NCI-H69 (cell line): ENCODE measurements at regions not wholly inside any gene's neighbourhood (a gene's known extent, or its start where the extent isn't known, plus 50 kb on each side); places are given as distances from the start of the nearest gene placed in this dataset.
"Not testable (repeated sequence)": the region's sequence is repeated elsewhere in the genome, so short reads cannot be mapped to it uniquely, and the experiment has no call there.

Experiments
- DNase-seq: peaks from one replicate; lab custom pipeline; 2025; lab: John Stamatoyannopoulos, UW

DNA sequence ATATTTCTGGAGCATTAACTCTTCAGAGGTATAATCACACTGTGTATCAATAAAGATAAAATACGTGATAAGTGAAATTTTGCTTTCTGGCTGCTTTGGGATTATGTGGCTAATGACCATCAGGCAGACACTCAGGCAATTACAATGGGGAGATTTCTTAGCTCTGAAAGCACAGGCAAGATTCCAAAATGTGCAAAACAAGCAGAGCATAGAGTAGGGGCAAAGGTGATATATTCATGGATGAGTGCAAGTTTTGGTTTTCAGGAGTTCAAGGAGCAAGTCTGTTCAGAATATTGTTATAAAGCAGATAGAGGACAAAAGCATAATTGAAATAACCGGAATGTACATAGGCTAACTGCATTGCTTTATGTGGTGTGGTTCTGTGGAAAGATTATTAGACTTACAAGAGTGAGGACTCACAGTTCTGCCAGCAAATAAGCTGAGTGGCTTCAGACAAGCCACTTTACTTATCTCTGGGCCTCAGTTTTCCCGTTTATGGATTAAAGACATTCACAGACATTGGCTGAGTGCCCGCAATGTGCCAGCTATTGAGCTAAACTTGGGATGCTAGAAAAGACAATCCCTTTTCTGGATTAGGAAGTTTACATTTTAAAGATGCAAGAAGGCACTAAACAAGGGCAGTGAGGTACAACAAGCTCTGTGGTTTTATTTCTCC, 945.6 kb upstream of the ARRDC3 start:
- peak; percentile 38 for DNase-seq

DNA sequence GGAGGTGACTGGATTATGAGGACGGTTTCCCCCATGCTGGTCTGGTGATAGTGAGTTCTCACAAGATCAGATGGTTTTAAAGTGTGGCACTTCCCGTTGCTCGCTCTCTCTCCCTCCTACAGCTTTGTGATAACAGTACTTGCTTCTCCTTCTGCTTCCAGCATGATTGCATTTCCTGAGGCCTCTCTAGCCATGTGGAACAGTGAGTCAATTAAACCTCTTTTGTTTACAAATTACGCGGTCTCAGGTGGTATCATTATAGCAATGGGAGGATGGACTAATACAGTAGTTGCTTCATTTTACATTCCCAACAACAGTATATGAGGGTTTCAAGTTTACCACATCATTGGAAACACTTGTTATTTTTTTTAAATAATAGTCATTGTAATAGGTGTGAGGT, 937.3 kb upstream of the ARRDC3 start:
- peak; percentile 53 for DNase-seq

DNA sequence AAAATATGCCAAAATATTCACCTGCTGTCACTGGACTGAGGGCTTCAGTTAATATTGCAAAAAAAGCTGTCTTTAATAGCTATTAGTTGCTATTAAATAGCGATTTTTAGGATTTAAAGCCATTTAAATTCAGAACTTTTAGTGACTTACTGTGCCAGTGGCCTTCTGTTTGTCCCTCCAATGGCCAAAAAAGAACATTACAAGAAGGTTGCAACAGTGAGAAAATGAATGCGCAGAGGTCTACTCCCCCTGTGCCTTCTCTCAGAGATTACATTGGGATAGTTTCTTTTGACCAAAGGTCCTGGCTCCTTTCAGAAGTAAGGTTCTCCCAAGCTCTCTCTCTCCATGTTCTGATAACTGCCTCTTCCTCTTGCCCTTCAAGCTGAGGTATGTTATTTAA, 930.3 kb upstream of the ARRDC3 start:
- DNase-seq: peak; percentile 23

GRCh38 chr5:92309336-92309991, 926.3 kb upstream of the ARRDC3 start:
- peak; percentile 84 for DNase-seq

DNA sequence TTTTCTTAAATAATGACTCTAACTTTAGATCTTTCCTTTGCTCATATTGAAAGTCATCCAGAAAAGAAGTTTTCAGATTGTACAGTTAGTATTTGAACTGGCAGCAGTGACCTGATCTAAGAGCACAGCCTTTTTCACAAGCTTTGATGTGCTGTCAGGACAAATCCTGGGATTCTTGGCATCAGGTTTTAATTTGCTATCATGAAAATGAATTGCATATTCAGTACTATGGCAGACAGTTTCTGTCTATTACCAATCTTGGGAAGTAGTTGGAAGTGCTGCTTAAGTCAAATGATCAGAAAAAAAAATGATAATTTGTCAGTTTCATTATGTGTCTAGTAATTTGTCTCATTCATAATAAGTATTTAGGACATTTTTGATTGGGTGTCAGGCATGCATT, 925.6 kb upstream of the ARRDC3 start:
- DNase-seq: peak; percentile 61

DNA sequence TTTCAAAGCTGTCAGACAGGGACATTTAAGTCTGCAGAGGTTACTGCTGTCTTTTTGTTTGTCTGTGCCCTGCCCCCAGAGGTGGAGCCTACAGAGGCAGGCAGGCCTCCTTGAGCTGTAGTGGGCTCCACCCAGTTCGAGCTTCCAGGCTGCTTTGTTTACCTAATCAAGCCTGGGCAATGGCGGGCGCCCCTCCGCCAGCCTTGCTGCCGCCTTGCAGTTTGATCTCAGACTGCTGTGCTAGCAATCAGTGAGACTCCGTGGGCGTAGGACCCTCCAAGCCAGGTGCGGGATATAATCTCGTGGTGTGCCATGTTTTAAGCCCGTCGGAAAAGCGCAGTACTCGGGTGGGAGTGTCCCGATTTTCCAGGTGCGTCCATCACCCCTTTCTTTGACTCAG, 919.2 kb upstream of the ARRDC3 start:
- not testable (repeated sequence) for DNase-seq

GRCh38 chr5:92283521-92283920, 900.4 kb upstream of the ARRDC3 start:
- DNase-seq: no peak

- DNase-seq: not testable (repeated sequence)
Observed at GRCh38 chr5:92271750-92272149, 888.6 kb upstream of the ARRDC3 start.

DNA sequence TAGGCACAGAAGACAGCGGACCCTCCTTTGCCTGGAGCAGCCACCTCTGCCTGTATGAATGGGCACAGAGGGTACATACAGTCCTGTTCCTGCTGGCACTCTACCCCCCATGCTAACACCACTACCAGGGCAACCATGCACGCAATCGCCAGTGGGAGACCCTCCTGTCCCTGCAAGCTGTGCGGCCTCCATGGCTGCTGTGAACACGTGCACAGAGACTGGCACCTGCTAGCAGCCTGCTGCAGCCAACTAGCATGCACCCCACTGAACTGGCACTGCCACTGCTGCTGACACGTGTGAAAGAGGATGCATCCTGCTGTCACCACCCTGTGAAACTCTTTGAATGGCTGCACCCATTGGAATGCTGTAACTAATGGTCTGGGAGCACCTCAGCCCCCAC, 885.2 kb upstream of the ARRDC3 start:
- DNase-seq: no peak

DNA sequence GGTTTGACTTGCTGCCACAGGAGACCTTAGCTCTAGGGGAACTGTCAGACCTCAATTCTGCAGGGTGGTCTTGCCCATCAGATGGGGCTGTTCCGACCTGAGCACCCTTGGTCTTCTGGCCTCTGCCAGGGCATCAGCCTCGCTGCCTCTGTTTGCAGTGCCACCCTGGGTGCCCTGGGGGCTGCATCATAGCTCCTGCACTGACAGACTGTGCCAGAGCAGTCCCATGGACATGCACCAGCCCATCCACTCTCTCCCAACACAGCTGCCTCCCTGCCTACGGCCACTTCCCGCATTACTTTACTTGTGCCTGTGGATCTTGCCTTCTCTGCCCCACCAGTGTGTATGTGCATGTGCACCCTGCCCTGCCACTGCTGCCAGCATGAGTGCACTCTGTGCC, 884.7 kb upstream of the ARRDC3 start:
- DNase-seq: no peak

- no peak for DNase-seq
Observed at GRCh38 chr5:92265804-92266203, 882.7 kb upstream of the ARRDC3 start.

GRCh38 chr5:92255605-92256004, 872.5 kb upstream of the ARRDC3 start:
- DNase-seq: not testable (repeated sequence)

- no peak for DNase-seq
Observed at GRCh38 chr5:92248518-92248917, 865.4 kb upstream of the ARRDC3 start.

GRCh38 chr5:92242170-92242569, 859.1 kb upstream of the ARRDC3 start:
- peak; percentile 15 for DNase-seq

DNA sequence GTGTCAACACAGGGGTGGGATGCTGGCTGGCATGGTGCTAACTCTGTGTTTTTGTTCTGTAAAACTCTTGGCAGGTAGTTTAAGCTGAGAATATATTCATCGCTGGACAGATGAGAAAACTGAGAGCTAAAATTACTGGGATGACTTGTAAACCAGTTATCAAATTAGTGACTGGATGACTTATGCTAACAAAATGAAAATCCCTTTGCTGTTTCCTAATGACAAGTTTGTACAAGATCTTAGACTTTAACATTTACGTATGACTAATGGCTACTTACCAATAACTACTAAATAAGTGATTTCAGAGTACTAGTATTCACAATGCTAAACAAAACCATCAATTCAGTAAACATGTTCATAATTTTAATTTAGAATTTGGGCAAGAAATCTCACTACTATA, 854.8 kb upstream of the ARRDC3 start:
- no peak for DNase-seq

DNA sequence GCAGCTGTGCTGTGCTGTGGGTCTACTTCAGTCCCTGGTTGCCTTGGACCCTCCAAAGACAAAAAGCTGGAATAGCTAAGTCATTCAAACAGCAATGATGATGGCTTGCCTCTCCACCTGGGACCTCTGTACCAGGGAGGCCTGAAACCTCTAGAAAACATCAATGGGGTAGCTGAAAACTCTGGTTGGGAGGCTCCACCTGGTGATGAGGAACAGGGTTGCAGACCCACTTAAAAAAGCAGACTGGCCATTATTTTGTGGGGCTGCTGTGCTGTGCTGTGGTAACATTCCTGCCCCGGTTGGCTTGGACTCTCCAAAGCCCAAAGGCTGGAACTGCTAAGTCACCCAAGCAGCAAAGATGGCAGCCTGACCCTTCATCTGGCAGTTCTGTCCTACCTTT, 839.3 kb upstream of the ARRDC3 start:
- DNase-seq: peak; percentile 35

GRCh38 chr5:92216852-92217251, 833.7 kb upstream of the ARRDC3 start:
- not testable (repeated sequence) for DNase-seq

- no peak for DNase-seq
Observed at GRCh38 chr5:92215116-92215515, 832.0 kb upstream of the ARRDC3 start.

DNA sequence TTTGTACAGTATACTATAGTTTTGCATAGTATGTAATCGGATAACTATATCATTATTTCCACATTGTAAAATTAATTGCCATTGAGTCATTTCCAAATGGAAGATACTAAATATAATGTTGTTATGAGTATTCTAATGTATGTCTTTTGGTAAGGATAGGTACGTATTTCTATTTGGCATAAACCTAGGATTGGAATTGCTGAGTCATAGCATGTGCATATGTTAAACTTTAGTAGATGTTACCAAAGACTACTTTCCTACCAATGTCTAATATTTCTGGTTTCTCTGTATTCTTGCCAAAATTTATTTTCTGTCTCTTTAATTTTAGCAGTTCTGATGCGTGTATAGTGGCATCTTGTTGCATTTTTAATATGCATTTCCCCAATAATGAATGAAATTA, 825.1 kb upstream of the ARRDC3 start:
- no peak for DNase-seq

- peak; percentile 38 for DNase-seq
Observed at GRCh38 chr5:92207151-92207550, 824.0 kb upstream of the ARRDC3 start.

GRCh38 chr5:92206681-92207080, 823.6 kb upstream of the ARRDC3 start:
- peak; percentile 31 for DNase-seq

DNA sequence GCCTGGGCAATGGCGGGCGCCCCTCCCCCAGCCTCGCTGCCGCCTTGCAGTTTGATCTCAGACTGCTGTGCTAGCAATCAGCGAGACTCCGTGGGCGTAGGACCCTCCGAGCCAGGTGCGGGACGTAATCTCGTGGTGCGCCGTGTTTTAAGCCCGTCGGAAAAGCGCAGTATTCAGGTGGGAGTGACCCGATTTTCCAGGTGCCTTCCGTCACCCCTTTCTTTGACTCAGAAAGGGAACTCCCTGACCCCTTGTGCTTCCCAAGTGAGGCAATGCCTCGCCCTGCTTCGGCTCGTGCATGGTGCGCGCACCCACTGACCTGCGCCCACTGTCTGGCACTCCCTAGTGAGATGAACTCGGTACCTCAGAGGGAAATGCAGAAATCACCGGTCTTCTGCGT, 815.9 kb upstream of the ARRDC3 start:
- DNase-seq: not testable (repeated sequence)

DNA sequence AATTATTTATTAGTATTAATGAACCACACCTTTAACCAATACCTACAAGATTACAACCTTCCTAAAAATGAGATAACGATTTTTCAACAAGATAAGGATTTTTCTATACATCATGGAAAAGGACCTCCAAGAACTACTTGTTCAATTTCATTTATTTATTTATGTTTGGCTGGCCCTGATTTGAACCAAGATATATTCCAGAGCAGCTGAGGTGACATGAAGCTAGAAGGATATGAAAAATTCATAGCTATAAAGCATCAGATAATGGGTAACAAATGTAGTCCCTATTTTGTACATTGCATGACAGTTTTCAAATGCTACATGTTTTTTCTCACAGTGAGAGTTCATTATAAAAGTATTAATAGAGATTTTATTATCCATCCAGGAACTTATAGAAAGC, 798.5 kb upstream of the ARRDC3 start:
- DNase-seq: no peak

- no peak for DNase-seq
Observed at GRCh38 chr5:92180391-92180790, 797.3 kb upstream of the ARRDC3 start.
